Thyroid gland (tissue), 4 donors: ENCODE measurements at regions not wholly inside any gene's neighbourhood (a gene's known extent, or its start where the extent isn't known, plus 50 kb on each side); places are given as distances from the start of the nearest gene placed in this dataset.

Experiments used
- CTCF ChIP-seq, 6 experiments: fragments of 200-600 bp in 3 of 6; fragments of 450-650 bp in 3 of 6; sonication (generic) in 3 of 6; IDR thresholded peaks; one replicate each; pipeline ENCODE4 v1.5.1; 2016 to 2019; ENCODE audit warnings: antibody characterized with exemption in 6 of 6, mild to moderate bottlenecking in 2 of 6, inconsistent platforms in 1 of 6, moderate library complexity in 1 of 6
- POLR2A ChIP-seq, 2 donors: fragments of 450-650 bp; IDR thresholded peaks; one replicate each; pipeline ENCODE4 v1.6.1; 2017; ENCODE audit warnings: antibody characterized with exemption in 2 of 2, mild to moderate bottlenecking in 2 of 2, moderate library complexity in 1 of 2

GRCh38 chr16:87076331-87076949 lies 240.8 kb downstream of the C16orf95 start:
- TF ChIP-seq POLR2A (IDR thresholded peaks at IDR 0.05) (no peak), CTCF (IDR thresholded peaks at IDR 0.05) (no peak)
